Activated naive CD8-positive, alpha-beta T cell treated with anti-CD3 and anti-CD28 coated beads, Interleukin-2, amount 10 ng/mL, durations not matched to agents 7 days and 5 days (primary cell): ENCODE measurements at regions not wholly inside any gene's neighbourhood (a gene's known extent, or its start where the extent isn't known, plus 50 kb on each side); places are given as distances from the start of the nearest gene placed in this dataset.

Experiments
- ATAC-seq: fragments of 150-1000 bp; cut with Tn5 transposase; one replicate; pipeline ENCODE4 v1.10.0; 2021; ENCODE audit warnings: low read depth, moderate library complexity
- POLR2A ChIA-PET: fragments of 350-600 bp; sonication (Branson Sonifier 250); formaldehyde crosslinking; loops from one replicate; lab custom pipeline; 2021; ENCODE audit warnings: antibody characterized with exemption; lab: Charles Lee
- DNase-seq: peaks from one replicate; pipeline ENCODE4 v3.0.0; 2021
- H3K27ac Mint-ChIP-seq: one replicate; pipeline ENCODE4 v1.8.0; 2022; ENCODE audit warnings: mild to moderate bottlenecking, mixed read lengths
- H3K27me3 Mint-ChIP-seq: one replicate; pipeline ENCODE4 v1.8.0; 2022; ENCODE audit warnings: mild to moderate bottlenecking, moderate library complexity, mixed read lengths
- H3K36me3 Mint-ChIP-seq: one replicate; pipeline ENCODE4 v1.8.0; 2021; ENCODE audit warnings: mild to moderate bottlenecking, mixed read lengths
- H3K4me1 Mint-ChIP-seq: one replicate; pipeline ENCODE4 v1.8.0; 2021; ENCODE audit warnings: mixed read lengths
- H3K4me3 Mint-ChIP-seq: one replicate; pipeline ENCODE4 v1.8.0; 2022; ENCODE audit warnings: mild to moderate bottlenecking, moderate library complexity, mixed read lengths
- H3K9me3 Mint-ChIP-seq: one replicate; pipeline ENCODE4 v1.8.0; 2021; ENCODE audit warnings: mixed read lengths

GRCh38 chr11:116164843-116165242, 607.9 kb downstream of the BUD13 start:
- no peaks in the 10 kb centered on the region for H3K9me3 Mint-ChIP-seq
- peaks cover 2% of the 10 kb centered on the region for H3K27me3 Mint-ChIP-seq
- H3K36me3 Mint-ChIP-seq = no peaks in the 10 kb centered on the region
- no peak overlapping the region for H3K4me3 Mint-ChIP-seq
- H3K4me1 Mint-ChIP-seq = no peaks in the 10 kb centered on the region
- ATAC-seq (no peak), DNase-seq (no peak)
- POLR2A ChIA-PET = no interaction called here
- no peak overlapping the region for H3K27ac Mint-ChIP-seq

DNA sequence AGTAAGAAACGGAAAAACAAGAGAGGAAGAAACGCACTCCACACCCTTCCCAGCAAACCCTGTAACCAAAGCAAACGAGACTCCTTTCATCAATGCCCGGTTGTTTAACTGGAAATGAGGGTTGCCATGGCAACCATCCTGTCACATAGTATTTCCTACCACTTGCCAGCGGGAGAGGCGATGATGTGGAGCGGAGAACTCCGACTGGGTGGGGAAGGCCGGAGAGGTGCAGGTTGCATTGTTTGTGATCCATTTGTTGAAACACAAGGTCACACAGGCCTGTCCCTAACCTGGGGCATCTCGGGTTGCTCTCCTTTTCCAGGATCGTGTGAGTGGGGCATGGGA, 609.9 kb downstream of the BUD13 start:
- no peaks in the 10 kb centered on the region for H3K4me1 Mint-ChIP-seq
- no peak for ATAC-seq
- DNase-seq = no peak
- no peaks in the 10 kb centered on the region for H3K36me3 Mint-ChIP-seq
- POLR2A ChIA-PET = no interaction called here
- no peak overlapping the region for H3K4me3 Mint-ChIP-seq
- no peaks in the 10 kb centered on the region for H3K9me3 Mint-ChIP-seq
- H3K27me3 Mint-ChIP-seq = peaks cover 2% of the 10 kb centered on the region
- H3K27ac Mint-ChIP-seq = no peak overlapping the region

DNA sequence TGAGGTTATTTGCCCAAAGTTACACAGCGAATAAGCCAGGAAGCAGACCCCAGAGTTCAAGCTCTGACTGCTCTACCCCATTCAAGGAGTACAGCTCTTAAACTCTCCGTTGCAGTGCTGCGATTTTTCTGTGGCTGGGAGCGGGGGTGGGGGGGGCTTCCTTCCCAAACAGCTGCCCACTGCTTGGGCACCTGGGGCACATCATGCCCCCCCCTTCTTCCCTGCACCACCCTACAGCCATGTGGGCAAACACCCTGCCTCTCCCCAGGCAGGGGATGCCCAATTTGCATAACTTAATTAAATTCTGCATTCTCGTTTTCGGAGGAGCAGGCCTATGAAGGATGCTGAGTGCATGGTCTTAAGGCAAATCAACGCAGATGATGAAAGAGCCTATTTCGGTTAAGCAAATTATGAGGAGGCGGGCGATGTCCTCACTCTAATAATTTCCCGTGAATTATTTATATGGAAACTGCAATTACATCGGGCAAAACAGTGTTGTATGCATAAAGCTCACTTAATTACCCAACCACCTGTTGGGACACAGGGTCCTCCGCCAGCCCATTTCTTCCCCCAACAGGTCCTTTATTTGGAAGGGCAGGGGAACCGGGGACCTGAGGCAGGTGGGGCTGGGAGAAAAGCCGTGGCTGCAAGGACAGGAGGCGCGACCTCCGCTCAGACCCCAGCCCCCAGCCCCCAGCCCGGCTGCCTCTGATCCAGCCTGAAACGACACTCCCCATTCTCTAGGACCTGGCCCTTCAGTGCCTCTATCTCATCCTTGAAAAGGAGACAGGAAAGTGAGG, 610.5 kb downstream of the BUD13 start:
- Mint-ChIP-seq H3K4me1 (no peaks in the 10 kb centered on the region), H3K27me3 (peaks cover 2% of the 10 kb centered on the region), H3K36me3 (no peaks in the 10 kb centered on the region), H3K9me3 (no peaks in the 10 kb centered on the region), H3K4me3 (no peak overlapping the region), H3K27ac (no peak overlapping the region)
- ATAC-seq (no peak), DNase-seq (no peak)
- POLR2A ChIA-PET = no interaction called here

- no peak overlapping the region for H3K27ac Mint-ChIP-seq
- DNase-seq = no peak
- H3K36me3 Mint-ChIP-seq = no peaks in the 10 kb centered on the region
- H3K4me1 Mint-ChIP-seq = no peaks in the 10 kb centered on the region
- no peaks in the 10 kb centered on the region for H3K27me3 Mint-ChIP-seq
- H3K4me3 Mint-ChIP-seq = no peak overlapping the region
- no peak for ATAC-seq
- POLR2A ChIA-PET = no interaction called here
- peaks cover 5% of the 10 kb centered on the region for H3K9me3 Mint-ChIP-seq
Measured at GRCh38 chr11:116148645-116149044, 624.1 kb downstream of the BUD13 start.

- POLR2A ChIA-PET = no interaction called here
- Mint-ChIP-seq H3K27me3 (no peaks in the 10 kb centered on the region), H3K36me3 (no peaks in the 10 kb centered on the region), H3K27ac (no peak overlapping the region), H3K4me1 (no peaks in the 10 kb centered on the region), H3K4me3 (no peak overlapping the region), H3K9me3 (peaks cover 5% of the 10 kb centered on the region)
- DNase-seq (no peak), ATAC-seq (no peak)
Measured at GRCh38 chr11:116148056-116148455, 624.7 kb downstream of the BUD13 start.

- no peaks in the 10 kb centered on the region for H3K36me3 Mint-ChIP-seq
- no peaks in the 10 kb centered on the region for H3K4me1 Mint-ChIP-seq
- H3K9me3 Mint-ChIP-seq = peaks cover 1% of the 10 kb centered on the region
- no peak for ATAC-seq
- H3K4me3 Mint-ChIP-seq = no peak overlapping the region
- POLR2A ChIA-PET = no interaction called here
- no peak for DNase-seq
- no peak overlapping the region for H3K27ac Mint-ChIP-seq
- H3K27me3 Mint-ChIP-seq = no peaks in the 10 kb centered on the region
Measured at GRCh38 chr11:116145187-116145865, 627.5 kb downstream of the BUD13 start.

GRCh38 chr11:116144387-116144958, 628.3 kb downstream of the BUD13 start:
- Mint-ChIP-seq H3K4me1 (no peaks in the 10 kb centered on the region), H3K9me3 (peaks cover 1% of the 10 kb centered on the region), H3K27me3 (no peaks in the 10 kb centered on the region), H3K36me3 (no peaks in the 10 kb centered on the region), H3K4me3 (no peak overlapping the region), H3K27ac (no peak overlapping the region)
- no peak for DNase-seq
- no peak for ATAC-seq
- POLR2A ChIA-PET = no interaction called here

DNA sequence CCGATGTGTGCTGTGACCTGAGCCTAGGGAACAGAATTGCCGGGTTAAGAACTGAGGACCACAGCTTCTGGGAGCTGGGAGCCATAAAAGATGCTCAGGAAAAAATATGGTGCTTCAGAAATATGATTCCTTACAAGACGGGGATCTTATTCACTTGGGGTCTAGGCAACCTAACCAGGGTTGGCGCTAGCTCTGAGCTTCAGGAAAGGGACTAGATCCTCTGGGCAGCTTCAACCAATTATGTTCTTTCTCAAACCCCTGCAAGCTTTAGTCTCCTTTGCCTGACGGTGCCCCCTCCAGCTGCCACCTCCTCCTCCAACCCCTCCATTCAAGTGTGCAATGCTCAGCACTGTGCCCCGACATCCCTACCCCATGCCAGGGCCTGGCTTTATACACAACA, 634.1 kb upstream of the CADM1 start:
- no peak for ATAC-seq
- no peak for DNase-seq
- Mint-ChIP-seq H3K36me3 (no peaks in the 10 kb centered on the region), H3K4me1 (no peaks in the 10 kb centered on the region), H3K9me3 (no peaks in the 10 kb centered on the region), H3K4me3 (no peak overlapping the region), H3K27ac (no peak overlapping the region), H3K27me3 (no peaks in the 10 kb centered on the region)
- POLR2A ChIA-PET = no interaction called here

- H3K9me3 Mint-ChIP-seq = no peaks in the 10 kb centered on the region
- ATAC-seq = no peak
- H3K4me3 Mint-ChIP-seq = no peak overlapping the region
- H3K27me3 Mint-ChIP-seq = no peaks in the 10 kb centered on the region
- POLR2A ChIA-PET = no interaction called here
- H3K4me1 Mint-ChIP-seq = no peaks in the 10 kb centered on the region
- H3K36me3 Mint-ChIP-seq = no peaks in the 10 kb centered on the region
- H3K27ac Mint-ChIP-seq = no peak overlapping the region
- no peak for DNase-seq
Measured at GRCh38 chr11:116137753-116138152, 633.5 kb upstream of the CADM1 start.

DNA sequence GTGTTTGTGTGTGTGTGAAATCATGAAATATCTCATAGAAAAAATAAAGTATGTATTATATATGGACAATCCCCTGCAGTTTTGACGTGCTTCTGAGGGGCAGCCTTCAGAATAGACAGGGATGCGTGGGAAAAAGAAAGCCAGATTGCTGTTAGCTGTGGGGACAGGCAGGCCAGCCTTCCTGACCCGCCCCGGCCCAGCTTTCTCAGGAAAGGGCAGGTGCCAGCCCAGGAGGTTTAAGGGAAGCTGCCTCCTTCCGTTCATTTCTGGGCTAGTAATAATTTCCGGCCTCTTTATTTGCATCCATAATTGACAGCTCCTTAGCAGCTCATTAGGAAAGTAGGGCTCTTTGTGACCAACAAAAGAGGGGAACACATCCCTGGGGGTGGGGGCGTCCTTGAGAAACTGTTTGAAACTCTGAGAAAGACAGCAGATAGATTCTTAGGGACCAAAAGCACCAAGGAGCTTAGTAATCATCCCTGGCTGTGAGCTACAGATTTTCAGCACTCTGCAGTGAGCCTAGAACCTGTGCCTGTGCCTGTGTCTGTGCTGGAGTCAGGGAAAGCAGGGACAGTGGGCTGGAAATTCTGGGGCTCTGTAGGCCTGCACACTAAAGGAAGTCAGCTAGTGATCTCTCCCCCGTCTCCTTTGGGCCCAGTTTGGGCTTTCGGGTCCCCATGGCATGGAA, 632.9 kb upstream of the CADM1 start:
- H3K4me3 Mint-ChIP-seq = no peak overlapping the region
- H3K27me3 Mint-ChIP-seq = no peaks in the 10 kb centered on the region
- H3K36me3 Mint-ChIP-seq = no peaks in the 10 kb centered on the region
- H3K27ac Mint-ChIP-seq = no peak overlapping the region
- H3K9me3 Mint-ChIP-seq = no peaks in the 10 kb centered on the region
- ATAC-seq = no peak
- no peak for DNase-seq
- POLR2A ChIA-PET = no interaction called here
- H3K4me1 Mint-ChIP-seq = no peaks in the 10 kb centered on the region

DNA sequence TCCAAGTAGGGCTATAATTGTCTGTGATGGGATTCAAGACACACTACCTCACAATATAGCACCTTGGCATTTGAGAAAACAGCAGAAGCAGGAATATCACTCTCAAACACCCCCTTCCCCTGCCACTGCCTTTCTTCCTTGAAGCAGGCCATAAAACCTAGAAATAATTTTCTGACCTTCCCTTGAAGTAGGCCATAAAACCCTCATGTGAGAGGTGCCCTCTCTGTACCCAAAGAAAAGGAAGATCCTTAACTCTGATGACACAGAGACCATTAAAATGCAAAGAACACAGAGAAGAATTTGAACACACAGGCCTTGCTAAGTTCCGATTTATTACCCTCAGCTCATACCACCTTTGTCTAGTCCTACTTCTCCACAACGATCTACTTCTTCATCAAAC, 631.7 kb upstream of the CADM1 start:
- H3K27ac Mint-ChIP-seq = no peak overlapping the region
- no peaks in the 10 kb centered on the region for H3K4me1 Mint-ChIP-seq
- DNase-seq (no peak), ATAC-seq (no peak)
- no peaks in the 10 kb centered on the region for H3K36me3 Mint-ChIP-seq
- POLR2A ChIA-PET = no interaction called here
- no peaks in the 10 kb centered on the region for H3K27me3 Mint-ChIP-seq
- H3K4me3 Mint-ChIP-seq = no peak overlapping the region
- H3K9me3 Mint-ChIP-seq = no peaks in the 10 kb centered on the region

- Mint-ChIP-seq H3K27ac (no peak overlapping the region), H3K36me3 (no peaks in the 10 kb centered on the region), H3K4me1 (no peaks in the 10 kb centered on the region), H3K9me3 (no peaks in the 10 kb centered on the region), H3K27me3 (no peaks in the 10 kb centered on the region), H3K4me3 (no peak overlapping the region)
- POLR2A ChIA-PET = no interaction called here
- ATAC-seq (no peak), DNase-seq (no peak)
Measured at GRCh38 chr11:116134450-116134849, 630.2 kb upstream of the CADM1 start.

- POLR2A ChIA-PET = no interaction called here
- H3K9me3 Mint-ChIP-seq = no peaks in the 10 kb centered on the region
Measured at GRCh38 chr11:116132273-116132978, 628.2 kb upstream of the CADM1 start.

More at GRCh38 chr11:116132273-116132978, 628.2 kb upstream of the CADM1 start:
- Mint-ChIP-seq H3K36me3 (no peaks in the 10 kb centered on the region), H3K27me3 (peaks cover 3% of the 10 kb centered on the region), H3K4me1 (no peaks in the 10 kb centered on the region), H3K27ac (no peak overlapping the region), H3K4me3 (no peak overlapping the region)
- no peak for ATAC-seq
- DNase-seq = no peak
